CD4-positive, CD25-positive, alpha-beta regulatory T cell (primary cell): ENCODE measurements at regions not wholly inside any gene's neighbourhood (a gene's known extent, or its start where the extent isn't known, plus 50 kb on each side); places are given as distances from the start of the nearest gene placed in this dataset.

Experiments used
- ATAC-seq, 2 donors: fragments of 150-1000 bp; cut with Tn5 transposase; one replicate each; pipeline ENCODE4 v1.10.0; 2021; ENCODE audit warnings: low read depth in 2 of 2, moderate number of reproducible peaks in 2 of 2, moderate library complexity in 1 of 2
- DNase-seq, 3 donors: peaks; one replicate each; pipeline versions ENCODE4 v3.0.0 to v3.0.0-alpha.2; 2012 to 2022; ENCODE audit warnings: mixed read lengths in 1 of 3
- H3K27ac ChIP-seq: one replicate; pipeline ENCODE4 v1.7.0; 2013; ENCODE audit warnings: mild to moderate bottlenecking, low read length; ENCODE audit not compliant: insufficient read depth, poor library complexity, severe bottlenecking
- H3K27me3 ChIP-seq: one replicate; pipeline ENCODE4 v1.7.0; 2013; ENCODE audit warnings: low read length; ENCODE audit not compliant: control insufficient read depth, insufficient read depth
- H3K36me3 ChIP-seq: one replicate; pipeline ENCODE4 v1.7.0; 2013; ENCODE audit warnings: mild to moderate bottlenecking, low read length, moderate library complexity; ENCODE audit not compliant: control insufficient read depth, insufficient read depth
- H3K4me1 ChIP-seq: 2 replicates; pipeline ENCODE4 v1.7.0; 2013; ENCODE audit warnings: mild to moderate bottlenecking, low read length; ENCODE audit not compliant: insufficient read depth, control insufficient read depth, poor library complexity, severe bottlenecking
- H3K4me3 ChIP-seq: one replicate; pipeline ENCODE4 v1.7.0; 2013; ENCODE audit warnings: low read depth, mild to moderate bottlenecking, low read length, moderate library complexity
- H3K9me3 ChIP-seq, 2 experiments: 1 replicate in 1 of 2; 2 replicates in 1 of 2; pipeline ENCODE4 v1.7.0; 2013; ENCODE audit warnings: low read length in 2 of 2, mild to moderate bottlenecking in 1 of 2, moderate library complexity in 1 of 2; ENCODE audit not compliant: control insufficient read depth in 2 of 2
- H3K27ac Mint-ChIP-seq, 3 donors: one replicate each; pipeline ENCODE4 v1.8.0; 2020 to 2022; ENCODE audit warnings: mild to moderate bottlenecking in 3 of 3, mixed read lengths in 3 of 3, moderate library complexity in 2 of 3
- H3K27me3 Mint-ChIP-seq: one replicate; pipeline ENCODE4 v1.8.0; 2022; ENCODE audit warnings: mild to moderate bottlenecking, mixed read lengths
- H3K36me3 Mint-ChIP-seq: one replicate; pipeline ENCODE4 v1.8.0; 2020; ENCODE audit warnings: mixed read lengths
- H3K4me1 Mint-ChIP-seq, 4 donors: one replicate each; pipeline ENCODE4 v1.8.0; 2020 to 2022; ENCODE audit warnings: mixed read lengths in 4 of 4, mild to moderate bottlenecking in 1 of 4
- H3K4me3 Mint-ChIP-seq, 4 donors: one replicate each; pipeline ENCODE4 v1.8.0; 2020 to 2022; ENCODE audit warnings: mild to moderate bottlenecking in 4 of 4, mixed read lengths in 4 of 4, moderate library complexity in 3 of 4
- H3K9me3 Mint-ChIP-seq, 7 donors: one replicate each; pipeline ENCODE4 v1.8.0; 2020 to 2022; ENCODE audit warnings: mixed read lengths in 7 of 7, mild to moderate bottlenecking in 3 of 7, moderate library complexity in 2 of 7

DNA sequence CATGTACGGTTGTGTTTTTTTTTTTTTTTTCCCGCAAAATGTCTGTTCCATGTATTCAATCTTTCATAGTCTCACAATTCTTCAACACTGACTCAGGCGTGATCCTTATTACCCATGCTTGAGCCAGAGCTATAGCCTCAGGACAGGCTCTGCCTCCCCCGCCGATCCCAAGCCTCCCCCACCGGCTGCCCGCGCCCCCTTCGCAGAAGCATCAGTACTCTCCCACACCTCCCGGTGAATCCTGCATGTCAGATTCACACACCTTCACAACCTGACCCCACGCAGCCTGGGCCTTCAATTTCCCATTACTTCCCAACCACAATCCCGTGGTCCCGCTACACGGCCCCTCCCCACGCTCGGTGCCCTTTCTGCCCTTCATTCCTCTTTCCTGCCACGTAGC is 401.5 kb upstream of the JARID2 start:
- Mint-ChIP-seq H3K27ac (no peak overlapping the region), H3K9me3 (peaks cover 0 to 6% (median 0%) of the 10 kb centered on the region in 7 donors), H3K4me1 (peaks cover 0 to 2% (median 0%) of the 10 kb centered on the region in 4 donors), H3K4me3 (no peak overlapping the region), H3K27me3 (peaks cover 4% of the 10 kb centered on the region), H3K36me3 (no peaks in the 10 kb centered on the region)
- H3K4me3 ChIP-seq = no peak overlapping the region
- DNase-seq (no peak), ATAC-seq (no peak)
- H3K27ac ChIP-seq = no peak overlapping the region
- H3K36me3 ChIP-seq = no peaks in the 10 kb centered on the region
- no peaks in the 10 kb centered on the region for H3K4me1 ChIP-seq
- H3K27me3 ChIP-seq = peaks cover 1% of the 10 kb centered on the region
- H3K9me3 ChIP-seq = no peaks in the 10 kb centered on the region

DNA sequence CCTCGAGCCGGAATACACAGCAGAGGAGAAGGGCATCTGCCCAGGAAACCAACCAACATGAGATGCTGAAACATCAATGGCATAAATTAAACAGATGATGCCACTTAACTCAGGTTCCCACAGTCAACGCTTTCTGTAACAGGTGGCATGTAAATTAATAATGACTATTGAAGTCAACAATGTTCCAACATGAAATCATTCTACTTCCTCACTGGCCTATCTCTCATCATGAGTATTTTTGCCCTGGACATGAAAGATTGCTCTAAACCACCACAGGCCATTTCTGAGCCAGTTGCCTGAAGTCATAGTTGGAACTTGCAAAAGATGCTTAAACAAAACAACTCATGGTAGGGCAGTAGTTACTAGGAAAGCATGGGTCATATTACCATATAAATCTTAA is 397.9 kb upstream of the JARID2 start:
- no peak for ATAC-seq
- Histone ChIP-seq H3K27ac (no peak overlapping the region), H3K4me3 (no peak overlapping the region), H3K27me3 (no peaks in the 10 kb centered on the region), H3K4me1 (no peaks in the 10 kb centered on the region), H3K9me3 (no peaks in the 10 kb centered on the region), H3K36me3 (no peaks in the 10 kb centered on the region)
- Mint-ChIP-seq H3K9me3 (peaks cover 0 to 2% (median 0%) of the 10 kb centered on the region in 7 donors), H3K36me3 (no peaks in the 10 kb centered on the region), H3K27me3 (peaks cover 8% of the 10 kb centered on the region), H3K27ac (peak overlapping the region in 1 of 3 donors; percentile 24), H3K4me3 (no peak overlapping the region), H3K4me1 (no peaks in the 10 kb centered on the region)
- DNase-seq = no peak

DNA sequence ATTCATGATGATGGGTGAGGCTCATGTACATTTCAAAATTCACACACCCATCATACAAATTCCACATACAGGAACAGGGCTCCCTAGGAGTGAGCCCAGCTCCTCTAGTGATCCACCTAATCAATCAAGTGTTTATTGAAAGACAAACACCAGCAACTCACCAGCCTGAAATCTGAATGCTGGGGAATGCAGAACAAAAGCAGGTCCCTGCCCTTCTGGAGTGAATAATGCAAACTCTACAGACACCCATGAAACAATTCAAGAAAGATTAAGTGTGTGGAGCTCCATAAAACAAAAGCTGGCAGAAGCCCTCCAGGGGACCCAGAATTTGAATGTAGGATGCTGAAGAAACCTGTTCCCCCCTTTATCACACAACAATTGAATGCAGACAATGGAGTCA is 396.7 kb upstream of the JARID2 start:
- no peak overlapping the region for H3K4me3 Mint-ChIP-seq
- ATAC-seq = no peak
- H3K9me3 Mint-ChIP-seq = peaks cover 0 to 2% (median 0%) of the 10 kb centered on the region in 7 donors
- no peaks in the 10 kb centered on the region for H3K4me1 ChIP-seq
- H3K36me3 Mint-ChIP-seq = no peaks in the 10 kb centered on the region
- H3K27me3 Mint-ChIP-seq = peaks cover 13% of the 10 kb centered on the region
- H3K27me3 ChIP-seq = no peaks in the 10 kb centered on the region
- no peak overlapping the region for H3K4me3 ChIP-seq
- no peak overlapping the region for H3K27ac Mint-ChIP-seq
- H3K27ac ChIP-seq = no peak overlapping the region
- no peaks in the 10 kb centered on the region for H3K4me1 Mint-ChIP-seq
- H3K9me3 ChIP-seq = no peaks in the 10 kb centered on the region
- H3K36me3 ChIP-seq = no peaks in the 10 kb centered on the region
- no peak for DNase-seq

DNA sequence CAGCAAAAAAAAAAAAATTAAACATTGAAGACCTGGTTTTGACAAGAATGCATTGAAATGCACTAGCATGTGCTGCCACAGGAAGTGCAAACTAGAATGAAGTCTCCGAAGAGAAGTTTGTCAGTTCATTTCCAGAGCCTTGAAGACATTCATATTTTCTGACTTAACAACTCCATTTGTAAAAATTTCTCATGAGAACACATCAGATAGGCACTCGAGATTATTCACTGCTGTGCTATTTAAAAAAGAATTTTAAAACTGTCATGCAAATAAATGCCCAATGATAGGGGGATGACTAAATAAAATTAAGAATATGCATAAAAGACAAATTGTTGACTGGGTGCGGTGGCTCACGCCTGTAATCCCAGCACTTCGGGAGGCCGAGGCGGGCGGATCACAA is 394.6 kb upstream of the JARID2 start:
- Mint-ChIP-seq H3K9me3 (no peaks in the 10 kb centered on the region), H3K4me1 (no peaks in the 10 kb centered on the region), H3K36me3 (no peaks in the 10 kb centered on the region), H3K27me3 (peaks cover 10% of the 10 kb centered on the region), H3K27ac (no peak overlapping the region), H3K4me3 (no peak overlapping the region)
- DNase-seq = no peak
- Histone ChIP-seq H3K27me3 (no peaks in the 10 kb centered on the region), H3K4me1 (no peaks in the 10 kb centered on the region), H3K27ac (no peak overlapping the region), H3K36me3 (no peaks in the 10 kb centered on the region), H3K9me3 (no peaks in the 10 kb centered on the region), H3K4me3 (no peak overlapping the region)
- no peak for ATAC-seq

DNA sequence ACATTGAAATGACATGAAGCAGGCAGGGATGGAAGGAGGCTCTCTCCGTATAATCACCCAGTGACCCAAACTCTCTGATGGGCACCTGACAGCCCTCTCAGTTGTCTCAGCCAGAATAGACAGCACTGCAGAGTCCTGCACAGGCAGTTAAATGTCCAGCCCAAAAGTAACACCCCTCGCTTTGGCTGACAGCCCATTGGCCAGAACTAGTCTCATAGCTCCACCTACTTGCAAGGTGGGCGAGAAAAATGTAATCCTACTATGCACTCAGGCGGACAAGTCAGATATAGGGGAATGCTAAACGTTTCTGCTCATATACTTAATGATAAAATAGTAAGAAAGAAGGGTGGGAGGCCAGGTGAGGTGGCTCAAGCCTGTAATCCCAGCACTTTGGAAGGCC is 393.5 kb upstream of the JARID2 start:
- Mint-ChIP-seq H3K36me3 (no peaks in the 10 kb centered on the region), H3K4me3 (no peak overlapping the region), H3K27ac (no peak overlapping the region), H3K27me3 (peaks cover 10% of the 10 kb centered on the region), H3K4me1 (peaks cover 3 to 6% (median 4%) of the 10 kb centered on the region in 4 donors), H3K9me3 (no peaks in the 10 kb centered on the region)
- DNase-seq (no peak), ATAC-seq (no peak)
- Histone ChIP-seq H3K36me3 (no peaks in the 10 kb centered on the region), H3K4me3 (no peak overlapping the region), H3K4me1 (peaks cover 5% of the 10 kb centered on the region), H3K9me3 (no peaks in the 10 kb centered on the region), H3K27me3 (no peaks in the 10 kb centered on the region), H3K27ac (no peak overlapping the region)

DNA sequence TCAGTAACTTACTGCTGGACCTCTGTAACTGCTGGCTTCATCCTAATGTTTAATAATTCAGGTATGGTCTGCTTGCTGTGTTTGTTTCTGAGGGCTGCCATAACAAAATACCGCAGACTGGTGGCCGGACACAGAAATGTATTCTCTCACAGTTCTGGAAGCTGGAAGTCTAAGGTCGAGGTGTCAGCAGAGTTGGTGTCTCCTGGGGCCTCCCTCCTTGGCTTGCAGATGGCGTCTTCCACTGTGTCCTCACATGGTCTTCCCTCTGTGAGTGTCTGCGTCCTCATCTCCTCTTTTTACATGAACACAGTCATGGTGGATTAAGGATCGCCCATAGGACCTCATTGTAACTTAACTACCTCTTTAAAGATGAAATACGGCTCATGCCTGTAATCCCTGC is 389.7 kb upstream of the JARID2 start:
- ATAC-seq (no peak), DNase-seq (no peak)
- no peaks in the 10 kb centered on the region for H3K9me3 Mint-ChIP-seq
- peak overlapping the region in 1 of 3 donors; percentile 41 for H3K27ac Mint-ChIP-seq
- peaks cover 9 to 13% (median 11%) of the 10 kb centered on the region in 4 donors for H3K4me1 Mint-ChIP-seq
- Histone ChIP-seq H3K4me3 (no peak overlapping the region), H3K36me3 (no peaks in the 10 kb centered on the region), H3K4me1 (peaks cover 8% of the 10 kb centered on the region), H3K27ac (no peak overlapping the region), H3K27me3 (no peaks in the 10 kb centered on the region), H3K9me3 (no peaks in the 10 kb centered on the region)
- no peaks in the 10 kb centered on the region for H3K36me3 Mint-ChIP-seq
- H3K27me3 Mint-ChIP-seq = peaks cover 5% of the 10 kb centered on the region
- no peak overlapping the region for H3K4me3 Mint-ChIP-seq

DNA sequence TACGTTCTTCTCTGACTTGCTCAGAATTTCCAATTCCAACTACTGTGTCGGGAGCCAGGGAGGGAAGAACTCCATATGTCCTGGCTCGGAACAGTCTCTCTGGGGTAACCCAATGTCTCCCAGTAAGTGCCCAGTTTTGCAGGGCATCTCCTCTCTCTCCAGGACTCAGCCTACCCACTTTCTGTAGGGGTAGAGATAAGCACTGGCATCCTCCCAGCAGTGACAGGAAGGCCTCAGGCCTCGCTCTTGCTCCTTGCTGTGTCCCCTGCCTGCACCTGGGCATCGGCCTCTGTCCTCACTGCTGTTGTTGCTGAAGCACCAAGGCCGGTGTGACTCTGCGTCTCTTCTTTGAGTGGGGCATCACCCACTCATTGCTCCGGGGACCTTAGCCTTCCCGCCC is 388.9 kb upstream of the JARID2 start:
- no peaks in the 10 kb centered on the region for H3K9me3 Mint-ChIP-seq
- peaks cover 5% of the 10 kb centered on the region for H3K27me3 Mint-ChIP-seq
- H3K27ac ChIP-seq = no peak overlapping the region
- no peaks in the 10 kb centered on the region for H3K36me3 ChIP-seq
- no peak for ATAC-seq
- peaks cover 9 to 13% (median 11%) of the 10 kb centered on the region in 4 donors for H3K4me1 Mint-ChIP-seq
- H3K27me3 ChIP-seq = no peaks in the 10 kb centered on the region
- no peak overlapping the region for H3K4me3 ChIP-seq
- H3K27ac Mint-ChIP-seq = peak overlapping the region; percentile 92 to 98 (median 96)
- peak overlapping the region in 3 of 4 donors; percentile 73 to 83 (median 83) for H3K4me3 Mint-ChIP-seq
- H3K36me3 Mint-ChIP-seq = no peaks in the 10 kb centered on the region
- peaks cover 8% of the 10 kb centered on the region for H3K4me1 ChIP-seq
- H3K9me3 ChIP-seq = no peaks in the 10 kb centered on the region
- no peak for DNase-seq

DNA sequence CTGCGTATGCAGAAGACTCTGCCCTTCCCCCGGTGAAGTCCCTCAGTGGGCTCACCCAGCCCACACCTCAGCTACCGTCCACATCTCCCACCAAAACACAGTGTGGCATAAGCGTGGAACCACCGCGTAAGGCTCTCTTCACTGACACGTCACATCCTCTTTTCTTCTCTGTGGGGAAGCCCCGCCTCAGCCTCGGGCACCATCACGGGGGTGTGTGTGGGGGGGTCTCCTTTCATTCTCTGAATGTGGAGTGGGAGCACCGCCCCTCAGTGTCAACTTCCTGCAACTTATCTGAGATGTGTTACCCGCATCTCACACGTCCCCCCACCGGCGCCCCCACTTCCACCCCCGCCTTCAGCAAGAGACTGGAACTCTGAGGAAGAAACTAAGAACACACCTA is 388.4 kb upstream of the JARID2 start:
- H3K4me1 Mint-ChIP-seq = peaks cover 9 to 13% (median 11%) of the 10 kb centered on the region in 4 donors
- Histone ChIP-seq H3K4me3 (peak overlapping the region; percentile 48), H3K4me1 (peaks cover 8% of the 10 kb centered on the region), H3K36me3 (no peaks in the 10 kb centered on the region), H3K27me3 (no peaks in the 10 kb centered on the region), H3K9me3 (no peaks in the 10 kb centered on the region), H3K27ac (no peak overlapping the region)
- no peaks in the 10 kb centered on the region for H3K36me3 Mint-ChIP-seq
- peak overlapping the region; percentile 49 to 83 (median 78) for H3K4me3 Mint-ChIP-seq
- peak; percentile 13 to 55 (median 37) for DNase-seq
- peaks cover 5% of the 10 kb centered on the region for H3K27me3 Mint-ChIP-seq
- H3K9me3 Mint-ChIP-seq = no peaks in the 10 kb centered on the region
- peak overlapping the region; percentile 92 to 98 (median 96) for H3K27ac Mint-ChIP-seq
- peak; percentile 81 to 85 for ATAC-seq
